ENCODE measurements at regions not wholly inside any gene's neighbourhood (a gene's known extent, or its start where the extent isn't known, plus 50 kb on each side); places are given as distances from the start of the nearest gene placed in this dataset.

- H3K27ac ChIP-seq (ENCODE audit: control insufficient read depth, insufficient read depth, low read length) = no peak overlapping the region
Measured at GRCh38 chr4:123804196-123804721, 407.7 kb downstream of the SPRY1 start.

GRCh38 chr4:123806056-123806455 lies 409.5 kb downstream of the SPRY1 start:
- Histone ChIP-seq H3K9me1 (ENCODE audit: control insufficient read depth, extremely low read depth, insufficient read depth, low read length) (no peaks in the 10 kb centered on the region), H3K27me3 (ENCODE audit: control insufficient read depth, extremely low read depth, insufficient read depth, low read length) (no peaks in the 10 kb centered on the region), H3K36me3 (ENCODE audit: control insufficient read depth in 2 of 2, extremely low read depth in 1 of 2, insufficient read depth in 2 of 2, low read length in 2 of 2) (no peaks in the 10 kb centered on the region), H3K79me2 (ENCODE audit: control insufficient read depth, insufficient read depth, low read length) (no peaks in the 10 kb centered on the region), H3K4me2 (ENCODE audit: control insufficient read depth, extremely low read depth, insufficient read depth, low read depth, low read length) (no peak overlapping the region), H4K20me1 (ENCODE audit: control insufficient read depth, extremely low read depth, insufficient read depth, low read length) (no peaks in the 10 kb centered on the region), H3K4me1 (ENCODE audit: control insufficient read depth, extremely low read depth, insufficient read depth, low read length) (no peaks in the 10 kb centered on the region), H3K9me3 (ENCODE audit: control insufficient read depth, low read depth, low read length) (no peaks in the 10 kb centered on the region), H3K9ac (ENCODE audit: control insufficient read depth, extremely low read depth, insufficient read depth, low read length) (no peak overlapping the region), H3K4me3 (ENCODE audit: control insufficient read depth in 2 of 3, extremely low read depth in 1 of 3, insufficient read depth in 2 of 3, low read depth in 1 of 3, low read length in 3 of 3) (no peak overlapping the region), H2AFZ (ENCODE audit: control insufficient read depth, low read length) (no peak overlapping the region), H3K27ac (ENCODE audit: control insufficient read depth, insufficient read depth, low read length) (no peak overlapping the region)
- dilution Hi-C loops (cut with MboI; ENCODE audit: extremely low pct_ligation_motif_present, low sequenced_read_pairs) = no loop called here
- TF ChIP-seq CTCF (optimal IDR thresholded peaks at IDR 0.05 in 1 of 3, IDR thresholded peaks at IDR 0.05 in 1 of 3, conservative IDR thresholded peaks at IDR 0.05 in 1 of 3; ENCODE audit: extremely low read depth in 1 of 3, insufficient read depth in 2 of 3, low read length in 3 of 3) (no peak), EZH2 (IDR thresholded peaks at IDR 0.05; ENCODE audit: low read length) (no peak)
- no peak for FAIRE-seq
- DNase-seq (ENCODE audit: low read depth, low spot score) = no peak

More at GRCh38 chr4:123804196-123804721, 407.7 kb downstream of the SPRY1 start:
- DNase-seq (ENCODE audit: low read depth, low spot score) = no peak
- TF ChIP-seq EZH2 (IDR thresholded peaks at IDR 0.05; ENCODE audit: low read length) (no peak), CTCF (optimal IDR thresholded peaks at IDR 0.05 in 1 of 3, IDR thresholded peaks at IDR 0.05 in 1 of 3, conservative IDR thresholded peaks at IDR 0.05 in 1 of 3; ENCODE audit: extremely low read depth in 1 of 3, insufficient read depth in 2 of 3, low read length in 3 of 3) (no peak)
- Histone ChIP-seq H3K9ac (ENCODE audit: control insufficient read depth, extremely low read depth, insufficient read depth, low read length) (no peak overlapping the region), H3K9me3 (ENCODE audit: control insufficient read depth, low read depth, low read length) (no peaks in the 10 kb centered on the region), H3K27me3 (ENCODE audit: control insufficient read depth, extremely low read depth, insufficient read depth, low read length) (no peaks in the 10 kb centered on the region), H3K4me3 (ENCODE audit: control insufficient read depth in 2 of 3, extremely low read depth in 1 of 3, insufficient read depth in 2 of 3, low read depth in 1 of 3, low read length in 3 of 3) (no peak overlapping the region), H3K4me1 (ENCODE audit: control insufficient read depth, extremely low read depth, insufficient read depth, low read length) (no peaks in the 10 kb centered on the region), H2AFZ (ENCODE audit: control insufficient read depth, low read length) (no peak overlapping the region), H4K20me1 (ENCODE audit: control insufficient read depth, extremely low read depth, insufficient read depth, low read length) (no peaks in the 10 kb centered on the region), H3K79me2 (ENCODE audit: control insufficient read depth, insufficient read depth, low read length) (no peaks in the 10 kb centered on the region), H3K36me3 (ENCODE audit: control insufficient read depth in 2 of 2, extremely low read depth in 1 of 2, insufficient read depth in 2 of 2, low read length in 2 of 2) (no peaks in the 10 kb centered on the region), H3K9me1 (ENCODE audit: control insufficient read depth, extremely low read depth, insufficient read depth, low read length) (no peaks in the 10 kb centered on the region), H3K4me2 (ENCODE audit: control insufficient read depth, extremely low read depth, insufficient read depth, low read depth, low read length) (no peak overlapping the region)
- dilution Hi-C loops (cut with MboI; ENCODE audit: extremely low pct_ligation_motif_present, low sequenced_read_pairs) = no loop called here
- FAIRE-seq = no peak
